Hematopoietic multipotent progenitor cell treated with erythropoietin and hydrocortisone succinate and interleukin-3 and kit ligand, for 4 days (in vitro differentiated cells): ENCODE measurements at regions not wholly inside any gene's neighbourhood (a gene's known extent, or its start where the extent isn't known, plus 50 kb on each side); places are given as distances from the start of the nearest gene placed in this dataset.
"Not testable (repeated sequence)": the region's sequence is repeated elsewhere in the genome, so short reads cannot be mapped to it uniquely, and the experiment has no call there.

Experiments
- DNase-seq: peaks from one replicate; pipeline ENCODE4 v3.0.0-alpha.2; 2015

GRCh38 chr1:98575955-98576354, 85.6 kb upstream of the SNX7 start:
- no peak for DNase-seq

DNA sequence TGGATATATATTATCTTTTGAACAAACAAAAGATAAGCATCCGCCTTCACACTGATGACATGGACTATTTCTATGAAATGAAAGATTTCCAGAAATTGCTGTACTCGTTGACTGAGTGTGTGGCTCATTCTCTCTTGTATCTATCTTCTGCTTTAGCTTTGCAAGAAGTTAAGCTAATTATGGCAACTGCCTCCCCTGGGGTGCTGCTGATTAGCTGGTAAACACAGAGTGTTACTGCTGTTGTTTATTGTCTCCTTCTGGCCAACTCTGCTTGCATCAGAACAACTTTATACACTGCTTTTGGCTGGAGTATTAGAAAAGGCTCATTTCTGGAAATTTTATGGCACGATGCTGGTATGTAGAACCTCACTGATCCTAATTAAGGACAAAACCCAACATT, 95.6 kb upstream of the SNX7 start:
- DNase-seq: no peak

GRCh38 chr1:98559291-98559690, 102.2 kb upstream of the SNX7 start:
- DNase-seq: peak; percentile 0

- no peak for DNase-seq
These were observed 103.6 kb upstream of the SNX7 start for GRCh38 chr1:98557895-98558294.

DNA sequence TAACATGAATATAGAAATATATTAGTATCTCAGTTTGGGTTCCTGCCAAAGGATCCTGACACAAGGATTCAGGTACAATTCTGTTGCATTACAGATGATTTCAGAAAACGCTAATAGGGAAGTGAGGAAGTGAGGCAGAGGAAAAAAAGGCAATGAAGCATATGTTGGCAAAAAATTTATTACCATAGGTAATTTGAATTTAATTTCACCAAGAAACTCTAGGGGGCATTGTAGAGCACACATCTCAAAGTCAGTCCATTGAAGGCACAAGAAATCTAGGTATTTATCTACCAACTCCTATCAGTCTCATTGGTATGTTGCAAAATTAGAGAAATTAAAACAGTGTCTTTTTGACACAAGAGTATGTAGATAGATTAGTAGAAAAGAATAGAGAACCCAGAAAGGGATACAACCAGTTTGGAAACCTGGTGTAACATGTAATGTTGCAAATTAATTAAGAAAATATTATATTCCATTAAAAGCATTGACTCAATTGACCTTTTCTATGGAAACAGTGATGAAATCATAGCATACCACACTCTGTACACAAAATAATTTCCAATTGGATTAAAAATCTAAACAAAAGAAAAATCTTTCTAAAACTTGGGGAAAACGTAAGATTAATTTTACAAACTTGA, 104.9 kb upstream of the SNX7 start:
- peak; percentile 53 for DNase-seq

DNA sequence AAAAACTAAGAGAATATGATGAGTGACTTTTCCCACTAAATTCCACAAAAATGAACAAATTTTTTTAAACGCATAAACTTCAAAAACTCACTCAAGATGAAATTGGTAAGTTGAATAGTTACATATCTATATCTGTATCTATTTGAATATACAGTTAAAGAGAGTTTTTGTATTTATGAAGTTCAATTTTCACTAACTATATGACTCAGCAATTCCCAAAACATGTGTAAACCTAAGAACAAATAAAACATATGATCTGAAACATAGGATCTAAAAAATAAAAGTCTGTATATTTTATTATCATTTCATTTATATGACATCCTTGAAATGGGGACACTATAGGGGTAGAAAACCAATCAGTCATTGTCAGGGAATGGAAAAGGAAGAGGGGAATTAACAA, 105.7 kb upstream of the SNX7 start:
- DNase-seq: no peak

DNA sequence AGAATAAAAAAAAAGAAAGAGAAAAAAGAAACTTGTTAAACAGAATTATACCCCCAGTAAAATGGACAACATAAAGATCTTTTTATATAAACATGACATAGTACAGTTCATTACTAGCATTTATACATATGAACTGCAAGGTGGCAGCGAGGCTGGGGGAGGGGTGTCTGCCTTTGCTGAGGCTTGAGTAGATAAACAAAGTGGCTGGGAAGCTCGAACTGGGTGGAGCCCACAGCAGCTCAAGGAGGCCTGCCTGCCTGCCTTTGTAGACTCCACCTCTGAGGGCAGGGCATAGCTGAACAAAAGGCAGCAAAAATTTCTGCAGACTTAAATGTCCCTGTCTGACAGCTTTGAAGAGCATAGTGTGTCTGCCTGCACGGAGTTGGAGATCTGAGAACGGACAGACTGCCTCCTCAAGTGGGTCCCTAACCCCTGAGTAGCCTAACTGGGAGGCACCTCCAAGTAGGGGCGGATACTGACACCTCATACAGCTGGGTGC, 108.9 kb upstream of the SNX7 start:
- peak; percentile 1 for DNase-seq

- peak; percentile 0 for DNase-seq
These were observed 111.4 kb upstream of the SNX7 start for GRCh38 chr1:98550076-98550475.

- DNase-seq: no peak
These were observed 115.2 kb upstream of the SNX7 start for GRCh38 chr1:98546319-98546718.

GRCh38 chr1:98538106-98538505, 123.4 kb upstream of the SNX7 start:
- DNase-seq: no peak

- DNase-seq: no peak
These were observed 138.3 kb upstream of the SNX7 start for GRCh38 chr1:98523256-98523655.

- DNase-seq: no peak
These were observed 145.2 kb upstream of the SNX7 start for GRCh38 chr1:98516306-98516705.

- no peak for DNase-seq
These were observed 145.8 kb upstream of the SNX7 start for GRCh38 chr1:98515744-98516143.

DNA sequence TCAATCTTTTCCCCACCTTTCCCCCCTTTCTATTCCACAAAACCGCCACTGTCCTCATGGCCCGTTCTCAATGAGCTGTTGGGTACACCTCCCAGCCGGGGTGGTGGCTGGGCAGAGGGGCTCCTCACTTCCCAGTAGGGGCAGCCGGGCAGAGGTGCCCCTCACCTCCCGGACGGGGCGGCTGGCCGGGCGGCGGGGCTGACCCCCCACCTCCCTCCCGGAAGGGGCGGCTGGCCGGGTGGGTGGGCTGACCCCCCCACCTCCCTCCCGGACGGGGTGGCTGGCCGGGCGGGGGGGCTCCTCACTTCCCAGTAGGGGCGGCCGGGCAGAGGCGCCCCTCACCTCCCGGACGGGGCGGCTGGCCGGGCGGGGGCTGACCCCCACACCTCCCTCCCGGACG, 149.3 kb upstream of the SNX7 start:
- DNase-seq: not testable (repeated sequence)

DNA sequence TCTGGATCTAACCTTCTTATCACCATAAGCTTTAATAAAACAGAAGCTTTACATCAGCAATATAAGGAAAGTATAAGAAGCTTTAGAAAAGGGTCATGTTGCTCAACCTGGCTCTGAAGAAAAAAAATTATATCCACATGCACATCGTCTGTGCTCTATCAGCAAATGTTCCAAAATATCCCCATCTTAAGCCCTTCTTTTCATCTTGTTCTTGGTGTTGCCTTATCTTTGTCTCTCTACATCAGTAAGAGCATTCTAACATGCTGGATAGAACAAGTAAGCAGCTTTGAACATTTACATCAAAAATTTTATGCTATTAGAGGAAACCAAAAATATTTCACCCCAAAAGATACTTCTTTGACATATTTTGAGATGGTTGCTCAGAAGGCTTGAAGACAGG, 157.8 kb upstream of the SNX7 start:
- DNase-seq: no peak

DNA sequence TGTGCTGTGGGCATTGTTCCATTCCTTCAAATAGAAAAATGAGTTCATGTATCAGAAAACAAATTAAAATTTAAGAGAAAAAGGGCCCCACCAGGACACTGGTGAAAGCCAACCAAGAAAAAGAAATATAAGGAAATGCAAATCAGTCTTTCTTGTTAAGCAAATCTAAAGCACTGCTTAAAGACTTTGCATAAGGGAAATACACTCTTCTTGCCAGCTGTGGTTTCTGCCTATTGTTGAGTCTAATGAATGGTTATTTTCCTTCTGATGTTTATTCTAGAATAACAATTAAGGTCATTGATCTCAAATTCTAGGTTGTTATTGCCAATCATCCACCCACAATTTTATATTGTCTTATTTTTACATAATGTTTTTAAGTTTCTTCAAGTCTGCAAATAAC, 158.6 kb upstream of the SNX7 start:
- no peak for DNase-seq

GRCh38 chr1:98500324-98500723, 161.2 kb upstream of the SNX7 start:
- no peak for DNase-seq

- DNase-seq: no peak
These were observed 162.9 kb upstream of the SNX7 start for GRCh38 chr1:98498651-98499050.

- no peak for DNase-seq
These were observed 164.0 kb upstream of the SNX7 start for GRCh38 chr1:98497497-98497896.

DNA sequence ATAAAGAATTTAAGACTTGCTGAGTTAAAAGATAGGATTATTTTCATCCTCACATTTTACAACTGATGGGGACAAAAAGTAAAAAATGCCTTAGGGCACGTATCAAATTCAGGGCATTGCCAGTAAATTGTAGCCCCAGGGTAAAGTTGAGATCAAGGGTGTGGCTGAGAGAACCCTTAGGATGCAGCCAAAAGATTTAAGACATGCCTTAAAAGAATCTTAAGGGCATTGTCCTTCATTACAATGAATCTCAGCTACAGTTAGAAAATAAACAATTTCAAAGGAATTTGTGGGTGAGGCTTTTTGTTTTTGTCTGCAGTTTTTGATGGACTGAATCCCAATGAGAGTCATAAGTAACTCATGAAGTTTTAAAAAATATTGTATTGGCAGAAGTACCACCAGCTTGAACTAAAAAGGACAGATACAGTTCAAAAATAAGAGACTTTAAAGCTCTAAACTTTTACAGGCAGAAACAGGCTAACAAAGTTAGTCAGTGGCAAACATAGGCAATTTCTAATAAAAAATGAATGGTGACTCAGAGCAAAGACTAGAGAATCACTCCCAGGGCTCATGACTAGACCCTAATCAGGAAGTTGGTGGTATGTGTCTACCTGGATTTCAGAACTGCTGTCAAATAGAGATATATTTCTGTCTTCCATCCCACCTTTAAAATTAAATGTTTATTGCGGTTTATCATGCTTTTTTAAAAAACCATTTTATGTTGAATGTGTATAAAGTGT, 165.1 kb upstream of the SNX7 start:
- no peak for DNase-seq

DNA sequence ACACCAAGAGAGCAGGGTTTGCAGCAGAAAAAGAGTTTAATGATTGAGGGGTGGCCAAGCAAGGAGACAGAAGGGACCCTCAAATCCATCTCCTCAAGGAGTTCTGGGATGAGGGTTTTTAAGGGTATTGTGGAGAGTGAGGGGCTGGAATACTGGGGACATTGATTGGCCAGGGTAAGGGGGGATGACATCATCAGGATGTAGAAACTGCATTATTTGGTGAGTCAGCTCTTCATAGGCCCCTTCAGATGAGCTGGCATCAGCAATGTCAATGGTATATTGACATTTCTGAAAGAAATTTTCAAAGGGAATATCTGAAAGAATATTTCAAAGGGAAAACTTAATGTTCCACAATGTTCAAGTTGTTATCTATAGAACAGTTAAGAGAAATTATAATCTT, 168.1 kb upstream of the SNX7 start:
- DNase-seq: no peak

DNA sequence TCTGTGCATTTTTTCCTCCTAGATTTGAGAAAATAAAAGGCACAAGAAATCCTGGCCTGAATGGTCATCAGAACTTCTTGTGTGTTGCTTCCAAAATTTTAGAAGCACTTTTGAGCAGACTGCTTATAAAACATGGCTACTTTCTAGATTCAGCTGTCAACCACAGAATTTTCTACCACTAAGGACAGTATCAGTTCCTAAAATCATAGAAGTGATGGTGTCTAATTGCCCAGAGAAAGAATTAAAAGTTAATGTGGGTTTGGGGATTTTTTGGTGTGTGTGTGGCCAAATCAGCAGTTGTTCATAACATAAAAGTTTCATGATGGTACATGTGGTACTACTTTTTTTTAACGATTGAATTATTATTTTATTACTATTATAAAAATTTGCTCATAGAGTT, 171.4 kb upstream of the SNX7 start:
- no peak for DNase-seq

GRCh38 chr1:98487620-98488019, 173.9 kb upstream of the SNX7 start:
- DNase-seq: no peak

DNA sequence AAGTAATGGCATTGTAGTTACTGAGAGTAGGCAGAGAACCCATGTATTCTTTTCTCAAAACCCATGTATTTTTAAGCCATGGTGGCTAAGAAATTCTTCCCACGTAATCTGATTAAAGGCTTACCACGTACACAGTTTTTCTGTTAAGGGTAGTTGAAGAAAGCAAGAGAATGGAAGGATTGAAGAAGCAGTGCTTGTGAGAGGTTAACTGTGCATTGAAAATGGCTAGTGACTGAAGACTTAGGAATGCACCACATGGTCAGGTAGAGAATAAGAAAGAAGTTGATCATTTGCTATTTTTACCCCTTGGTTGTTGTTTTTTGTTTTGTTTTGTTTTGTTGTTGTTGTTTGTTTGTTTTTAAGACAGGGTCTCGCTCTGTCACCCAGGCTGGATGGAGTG, 178.9 kb upstream of the SNX7 start:
- DNase-seq: no peak

- DNase-seq: no peak
These were observed 181.2 kb upstream of the SNX7 start for GRCh38 chr1:98480271-98480670.
